Left kidney (tissue), 1 donor: ENCODE measurements at regions not wholly inside any gene's neighbourhood (a gene's known extent, or its start where the extent isn't known, plus 50 kb on each side); places are given as distances from the start of the nearest gene placed in this dataset.

Experiments
- DNase-seq: peaks from one replicate; pipeline ENCODE4 v3.0.0-alpha.2; 2013

DNA sequence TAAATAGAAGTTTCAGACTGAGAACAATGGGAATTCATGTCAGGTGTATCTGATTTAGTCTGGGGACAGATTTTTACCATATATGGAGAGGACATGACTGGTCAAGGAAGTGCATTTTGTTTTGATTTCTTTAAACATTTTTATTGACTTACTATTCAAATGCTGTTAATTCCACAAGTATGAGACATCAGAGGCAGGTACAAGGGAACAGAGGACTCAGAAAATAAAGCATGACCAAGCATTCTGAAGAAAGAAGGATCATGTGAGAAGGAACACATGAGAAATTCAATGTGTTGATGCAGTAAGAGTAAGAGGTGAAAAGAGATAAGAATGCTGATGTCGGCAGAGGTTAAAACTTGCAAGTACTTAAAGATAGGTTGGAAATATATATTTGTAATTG lies 1452.6 kb downstream of the PCDH7 start:
- no peak for DNase-seq

DNA sequence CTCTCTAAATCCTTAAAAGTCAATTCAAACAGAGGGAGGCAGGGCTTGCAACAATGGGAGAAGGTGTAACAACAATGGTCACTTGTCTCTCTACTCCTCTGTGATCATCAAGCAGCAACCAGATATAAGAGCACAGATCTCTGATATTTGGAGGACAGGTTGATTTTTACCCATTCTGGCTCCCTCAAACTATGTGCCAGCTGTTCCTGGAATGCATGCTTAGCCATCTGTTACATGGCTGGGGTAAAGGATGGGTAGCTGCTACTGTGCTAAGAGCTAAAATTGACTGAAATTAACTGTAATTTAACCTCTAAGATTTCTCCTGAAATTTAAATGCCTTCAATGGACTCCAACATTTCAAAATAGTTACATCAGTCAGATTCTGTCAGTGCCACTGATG lies 1459.9 kb downstream of the PCDH7 start:
- DNase-seq: no peak

GRCh38 chr4:32184186-32184585 lies 1464.0 kb downstream of the PCDH7 start:
- no peak for DNase-seq

DNA sequence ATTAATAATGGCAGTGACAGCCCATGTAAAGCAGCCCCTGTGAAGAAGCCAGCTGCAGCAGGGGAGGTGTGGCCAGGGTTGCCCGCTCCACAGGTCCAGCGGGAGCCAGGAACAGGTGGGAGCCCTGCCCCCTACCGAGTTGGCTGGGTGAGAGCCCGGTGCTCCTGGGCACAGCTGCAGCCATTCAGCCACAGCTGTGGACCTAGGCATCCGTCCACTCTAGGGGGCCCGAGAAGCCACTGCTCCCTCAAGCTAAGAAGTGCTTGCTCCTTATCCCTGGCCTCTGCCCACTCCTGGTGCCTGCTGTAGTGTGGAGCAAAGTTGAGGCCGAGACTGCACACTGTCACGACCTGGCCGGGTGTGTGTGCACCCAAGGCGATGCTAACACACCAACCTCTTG lies 1469.0 kb downstream of the PCDH7 start:
- DNase-seq: no peak

DNA sequence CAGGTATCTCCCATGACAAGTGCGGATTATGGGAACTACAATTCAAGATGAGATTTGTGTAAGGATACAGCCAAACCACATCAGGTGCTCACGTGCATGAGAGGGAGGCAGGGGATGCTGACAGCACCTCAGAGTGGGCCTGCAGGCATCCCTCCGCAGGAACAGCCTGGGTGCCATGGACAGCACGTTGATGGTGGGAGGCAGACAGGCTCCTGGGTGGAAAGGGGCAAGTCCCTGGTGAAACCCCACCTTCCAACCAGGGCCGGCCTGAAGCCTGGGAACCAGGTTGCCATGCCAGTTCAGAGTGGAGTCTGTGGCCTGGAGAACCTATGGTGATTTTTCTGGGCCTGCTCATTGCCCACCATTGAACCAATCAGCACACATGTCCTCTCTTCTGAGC lies 1469.6 kb downstream of the PCDH7 start:
- no peak for DNase-seq

- no peak for DNase-seq
Observed at GRCh38 chr4:32191961-32192360, 1471.8 kb downstream of the PCDH7 start.

DNA sequence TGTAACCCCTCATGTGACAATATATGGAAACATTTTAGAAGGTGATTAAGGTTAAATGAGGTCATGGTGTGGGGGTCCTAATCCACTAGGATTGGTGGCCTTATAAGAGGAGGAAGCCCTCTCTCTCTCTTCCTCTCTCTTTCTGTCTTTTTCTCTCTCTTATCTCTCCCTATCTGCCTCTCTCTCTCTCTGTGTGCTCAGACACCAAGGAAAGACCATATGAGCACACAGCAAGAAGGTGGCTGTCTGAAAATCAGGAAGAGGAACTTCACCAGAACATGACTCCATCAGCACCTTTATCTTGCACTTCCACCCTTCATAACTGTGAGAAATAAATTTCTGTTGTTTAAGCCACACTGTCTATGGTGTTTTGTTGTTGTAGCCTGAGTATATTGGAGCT lies 1472.2 kb downstream of the PCDH7 start:
- no peak for DNase-seq

- no peak for DNase-seq
Observed at GRCh38 chr4:32192991-32193390, 1472.8 kb downstream of the PCDH7 start.

- DNase-seq: peak; percentile 27
Observed at GRCh38 chr4:32196950-32197688, 1477.0 kb downstream of the PCDH7 start.

DNA sequence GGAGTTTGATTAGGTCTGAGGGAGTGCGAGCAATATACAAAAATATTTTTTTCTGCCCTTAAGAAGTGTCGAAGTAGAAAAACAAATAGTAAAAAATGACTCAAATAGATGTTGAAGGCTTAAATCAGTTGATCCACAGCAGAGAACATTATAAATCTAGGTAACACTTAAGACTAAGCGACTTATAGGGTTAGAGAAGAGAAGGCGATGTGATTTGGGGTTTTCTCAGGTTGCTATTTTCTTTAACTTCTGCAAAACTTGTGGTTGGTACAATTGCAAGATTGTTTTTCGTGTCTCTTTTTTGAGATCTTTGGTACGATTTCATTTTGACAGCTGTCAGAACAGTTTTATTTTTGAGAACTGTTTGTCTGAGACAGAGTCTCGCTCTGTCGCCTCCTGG lies 1479.5 kb downstream of the PCDH7 start:
- DNase-seq: no peak

- DNase-seq: no peak
Observed at GRCh38 chr4:32203340-32203739, 1483.2 kb downstream of the PCDH7 start.

DNA sequence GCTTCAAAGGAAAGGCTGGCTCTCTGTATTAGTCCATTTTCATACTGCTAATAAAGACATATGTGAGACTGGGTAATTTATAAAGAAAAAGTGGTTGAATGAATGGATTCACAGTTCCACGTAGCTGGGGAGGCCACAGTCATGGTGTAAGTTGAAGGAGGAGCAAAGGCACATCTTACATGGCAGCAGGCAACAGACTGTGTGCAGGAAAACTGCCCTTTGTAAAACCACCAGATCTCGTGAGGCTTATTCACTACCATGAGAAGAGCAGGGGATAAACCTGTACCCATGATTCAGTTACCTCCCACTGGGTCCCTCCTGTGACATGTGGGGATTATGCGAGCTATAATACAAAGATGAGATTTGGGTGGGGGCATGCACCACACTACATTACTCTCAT lies 1486.6 kb downstream of the PCDH7 start:
- DNase-seq: no peak

DNA sequence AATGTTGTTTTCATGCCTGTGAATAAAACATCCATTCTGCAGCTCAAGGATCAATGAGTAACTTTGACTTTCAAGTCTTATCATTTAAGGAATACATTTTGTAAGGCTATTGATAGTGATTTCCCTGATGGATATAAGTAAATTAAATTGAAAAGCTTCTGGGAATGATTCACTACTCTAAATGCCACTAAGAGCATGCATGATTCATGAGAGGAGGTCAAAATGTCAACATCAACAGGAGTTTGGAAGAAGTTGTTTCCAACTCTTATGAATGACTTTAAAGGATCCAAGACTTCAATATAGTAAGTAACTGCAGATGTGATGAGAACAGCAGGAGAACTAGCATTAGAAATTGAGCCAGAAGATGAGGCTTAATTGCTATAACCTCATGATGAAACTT lies 1487.3 kb downstream of the PCDH7 start:
- no peak for DNase-seq

DNA sequence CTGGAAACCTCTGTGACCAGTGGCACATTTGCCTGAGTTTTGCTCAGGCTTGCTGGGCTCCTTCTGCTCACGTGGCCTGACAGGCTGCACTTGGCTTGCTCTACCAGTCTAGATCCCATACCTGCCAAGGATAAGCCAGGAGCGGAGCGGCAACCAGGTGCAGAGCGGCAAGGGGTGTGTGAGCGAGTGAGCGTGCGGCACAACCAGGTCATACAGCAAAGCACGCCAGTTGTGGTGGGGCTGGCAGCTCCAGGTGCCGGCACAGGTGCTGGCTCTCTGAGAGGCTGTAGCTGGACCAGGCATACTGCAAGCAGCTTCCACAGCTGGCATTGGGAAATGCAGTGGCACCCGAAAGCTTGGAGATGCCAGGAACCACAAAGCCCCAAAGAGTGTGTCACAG lies 1495.1 kb downstream of the PCDH7 start:
- no peak for DNase-seq

- DNase-seq: no peak
Observed at GRCh38 chr4:32216502-32216901, 1496.3 kb downstream of the PCDH7 start.

- no peak for DNase-seq
Observed at GRCh38 chr4:32219306-32220075, 1499.3 kb downstream of the PCDH7 start.

GRCh38 chr4:32226204-32226603 lies 1506.0 kb downstream of the PCDH7 start:
- DNase-seq: no peak

DNA sequence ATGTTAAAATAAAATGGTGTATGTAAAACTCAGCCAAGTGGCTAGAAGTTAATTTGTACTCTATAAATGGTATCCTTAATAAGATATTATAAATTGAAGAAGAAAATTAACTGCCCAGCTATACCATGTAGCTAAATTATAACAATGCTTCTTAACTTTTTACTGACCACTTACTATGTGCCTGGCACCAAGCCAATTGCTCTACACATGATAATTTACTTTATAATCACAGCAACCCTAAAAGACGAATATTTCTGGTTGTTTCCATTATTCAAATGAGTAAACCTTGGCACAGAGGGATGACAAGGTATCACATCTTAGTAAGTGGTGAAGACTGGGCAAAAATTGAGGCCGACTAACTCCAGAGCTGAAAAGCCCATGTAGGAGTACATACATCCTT lies 1506.6 kb downstream of the PCDH7 start:
- DNase-seq: no peak

DNA sequence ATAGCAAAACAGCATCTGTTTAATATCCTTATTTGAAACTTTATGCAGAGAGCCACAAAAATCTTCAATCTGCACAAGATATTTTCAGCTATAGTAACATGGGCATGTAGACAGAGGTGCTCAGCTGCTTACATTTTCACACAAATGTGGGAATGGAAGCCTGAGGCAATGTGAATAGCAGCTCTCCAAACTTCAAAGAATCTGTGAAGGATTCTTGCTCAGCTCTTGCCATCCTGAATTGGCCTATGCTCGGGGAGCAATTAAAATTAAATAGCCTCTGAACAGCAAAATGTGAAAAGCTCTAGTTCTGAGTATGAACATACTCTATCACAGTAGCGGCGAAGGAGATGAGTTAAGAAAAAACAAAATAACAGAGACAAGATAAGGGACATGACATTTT lies 1523.8 kb downstream of the PCDH7 start:
- DNase-seq: no peak

DNA sequence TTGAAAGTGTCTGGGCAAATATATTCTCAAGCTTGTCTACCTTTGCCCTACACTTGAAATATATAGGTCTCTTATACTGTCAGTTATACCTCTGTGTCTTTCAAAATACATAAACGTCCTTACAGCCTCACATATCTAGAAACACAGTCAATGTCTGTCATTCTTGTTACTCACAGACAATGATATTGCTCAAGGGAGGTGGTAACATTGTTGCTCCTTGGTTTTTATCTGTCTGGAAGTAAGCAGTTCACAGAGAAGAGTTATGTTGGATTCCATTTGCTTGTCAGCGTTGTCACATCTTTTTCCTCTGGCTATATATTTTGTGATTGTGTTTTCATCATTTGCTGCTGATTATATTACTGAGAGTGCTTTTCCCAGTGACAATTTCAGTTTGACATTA lies 1528.9 kb downstream of the PCDH7 start:
- no peak for DNase-seq

- DNase-seq: no peak
Observed at GRCh38 chr4:32251126-32251525, 1531.0 kb downstream of the PCDH7 start.

GRCh38 chr4:32251926-32252325 lies 1531.8 kb downstream of the PCDH7 start:
- no peak for DNase-seq

DNA sequence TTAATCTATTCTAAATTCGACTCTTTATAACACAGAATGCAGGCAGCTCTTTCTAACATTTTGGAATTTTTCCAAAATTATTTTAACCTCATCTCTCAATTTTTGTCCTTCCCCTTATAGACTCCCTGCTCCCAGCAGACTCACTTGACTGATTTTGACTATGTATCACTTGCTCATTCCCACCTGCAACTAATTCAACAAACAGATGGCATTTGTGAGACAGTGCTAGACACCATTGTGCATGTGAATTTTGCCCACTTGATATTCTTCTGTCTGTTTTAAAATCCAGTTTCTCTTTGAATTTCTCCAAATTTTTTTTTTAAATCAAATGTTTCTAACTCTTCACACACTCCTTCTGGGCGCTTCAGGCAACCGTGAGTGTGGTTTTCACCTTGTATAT lies 1534.0 kb downstream of the PCDH7 start:
- no peak for DNase-seq

DNA sequence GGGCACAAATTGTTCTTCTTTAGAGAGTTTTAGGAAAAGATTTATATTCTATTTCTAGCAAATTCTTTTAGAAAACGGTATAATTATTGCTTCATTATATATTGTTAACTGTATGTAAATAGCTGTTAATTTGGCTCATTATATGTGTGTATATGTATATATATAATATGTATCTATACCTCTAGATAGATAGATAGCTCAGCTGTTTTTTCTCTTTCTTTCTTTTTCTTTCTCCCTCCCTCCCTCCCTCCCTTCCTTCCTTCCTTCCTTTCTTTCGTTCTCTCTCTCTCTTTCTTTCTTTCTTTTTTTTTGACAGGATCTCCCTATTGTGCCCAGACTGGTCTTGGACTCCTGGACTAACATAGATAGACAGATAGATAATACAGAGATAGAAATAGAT lies 1538.8 kb downstream of the PCDH7 start:
- no peak for DNase-seq
